NCI-H345 treated with DMSO at 0.1 percent for 48 hours (cell line): ENCODE measurements at regions not wholly inside any gene's neighbourhood (a gene's known extent, or its start where the extent isn't known, plus 50 kb on each side); places are given as distances from the start of the nearest gene placed in this dataset.
A peak's percentile ranks its signal among the peaks of the same experiment; 100 is the strongest.

Experiments
- DNase-seq: peaks from one replicate; lab custom pipeline; 2025; ENCODE audit not compliant: unreplicated experiment; lab: John Stamatoyannopoulos, UW

DNA sequence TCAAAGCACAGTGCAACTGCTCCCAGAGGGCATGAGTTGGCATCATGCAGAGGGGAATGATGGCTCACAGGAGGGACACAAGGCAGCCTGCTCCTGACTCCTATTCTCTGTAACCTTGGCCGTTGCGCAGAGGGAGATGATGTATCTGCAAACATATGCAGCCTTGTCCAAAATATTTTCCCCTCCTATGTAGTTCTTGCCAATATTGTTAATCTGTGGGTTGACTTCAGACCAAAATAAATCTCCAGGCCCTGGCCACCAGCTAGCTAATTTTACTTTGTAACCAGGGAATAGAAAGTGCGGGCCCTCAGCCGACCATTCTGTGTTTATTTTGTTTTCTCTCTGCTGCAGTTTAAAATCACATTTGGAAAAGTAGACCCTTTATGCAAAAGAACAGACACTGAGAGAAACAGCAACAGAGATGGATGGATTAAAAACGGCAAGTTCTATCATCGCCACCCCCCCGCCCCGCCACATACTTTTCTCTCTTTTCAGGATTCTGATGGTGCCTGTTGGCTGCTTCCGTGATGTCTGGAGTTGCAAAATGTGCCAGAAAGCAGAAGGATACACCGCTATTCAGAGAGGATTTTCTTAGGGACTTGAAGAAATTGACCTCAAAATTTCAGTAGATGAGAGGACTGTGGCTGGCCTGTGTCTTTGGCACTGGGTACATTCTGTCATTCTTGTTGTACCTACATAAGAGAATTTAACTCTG lies 185.3 kb upstream of the BCOR start:
- no peak for DNase-seq

DNA sequence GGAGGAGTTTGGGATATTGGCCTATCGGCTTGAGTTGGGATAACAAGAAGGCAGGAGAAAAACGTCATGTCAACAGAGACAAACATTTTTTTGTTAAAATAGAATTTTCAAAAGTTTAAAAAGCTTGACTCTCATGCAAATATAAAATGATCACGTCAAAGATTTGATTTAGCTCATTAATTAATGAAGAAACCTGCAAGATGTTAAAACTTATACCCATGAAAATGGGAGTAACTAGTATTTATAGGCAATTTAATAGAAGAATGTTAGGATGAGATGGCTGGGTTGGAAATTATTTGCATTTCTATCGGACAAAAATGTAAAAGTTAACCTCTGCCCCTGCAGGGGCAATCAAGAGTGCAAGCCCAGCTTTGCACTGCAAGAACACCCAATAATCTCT lies 184.6 kb upstream of the BCOR start:
- no peak for DNase-seq

DNA sequence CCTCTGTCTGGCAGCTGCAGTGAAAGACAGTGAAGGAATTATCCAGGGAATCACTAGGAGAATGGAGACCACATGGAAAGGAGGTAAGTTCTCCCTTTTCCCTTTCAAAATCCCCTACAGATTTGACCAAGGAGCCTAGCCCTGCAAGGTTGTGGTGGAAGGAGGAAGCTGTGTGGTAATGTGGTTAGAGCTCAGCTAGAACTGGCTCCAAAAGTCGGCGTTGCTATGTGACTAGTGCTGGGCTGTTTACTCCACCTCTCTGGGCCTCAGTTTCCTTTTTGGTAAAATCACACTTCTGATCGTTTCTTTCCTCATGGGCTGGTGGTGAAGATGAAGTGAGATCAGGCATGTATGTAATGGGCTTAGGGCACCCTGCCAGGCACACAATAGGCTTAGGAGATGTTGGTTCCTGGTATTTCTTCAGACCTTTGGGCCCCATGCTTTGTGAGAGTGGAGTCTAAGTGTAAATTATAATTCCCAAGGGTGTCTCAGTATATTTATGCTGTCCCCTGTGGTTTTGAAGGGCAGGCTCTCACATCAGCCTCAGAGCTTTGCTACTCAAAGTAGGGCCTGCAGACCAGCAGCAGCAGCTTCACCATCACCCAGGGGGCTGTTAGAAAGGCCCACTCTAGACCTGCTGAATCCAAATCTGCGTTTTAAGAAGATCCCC lies 183.7 kb upstream of the BCOR start:
- DNase-seq = no peak

DNA sequence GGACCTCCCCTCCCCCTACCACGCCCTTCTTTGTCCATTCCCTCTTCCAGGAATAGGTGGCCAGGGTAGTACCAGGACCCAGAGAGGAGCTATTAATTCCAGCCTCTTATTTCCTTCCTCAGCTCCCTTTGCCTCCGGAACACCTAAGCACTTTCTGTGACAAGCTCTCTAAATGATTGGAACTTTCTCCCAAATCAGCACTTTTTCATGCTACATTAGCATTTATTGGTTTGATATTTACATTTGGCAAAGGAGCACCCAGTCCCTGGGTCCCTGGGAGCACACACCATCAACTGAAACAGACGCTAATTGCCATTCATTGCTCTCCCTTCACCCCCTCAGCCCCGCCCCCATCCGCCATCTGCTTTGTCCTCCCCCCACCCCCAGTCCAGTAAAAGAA lies 182.0 kb upstream of the BCOR start:
- DNase-seq = no peak

DNA sequence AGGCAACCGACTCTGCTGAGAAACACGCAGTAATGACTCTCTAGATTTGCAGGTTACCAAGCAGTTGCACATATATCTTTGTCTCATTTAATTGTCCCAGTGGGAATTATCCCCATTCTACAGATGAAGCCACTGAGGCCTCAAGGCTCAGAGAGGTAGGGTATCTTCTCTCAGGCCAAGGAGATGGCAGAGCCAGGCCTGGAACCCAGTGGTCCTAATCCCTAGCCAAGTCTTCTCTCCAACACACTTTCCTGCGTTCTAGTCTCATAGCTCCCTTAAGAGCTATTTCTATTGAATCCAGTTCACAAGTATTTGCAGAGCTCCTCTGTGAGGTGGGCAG lies 181.3 kb upstream of the BCOR start:
- no peak for DNase-seq

DNA sequence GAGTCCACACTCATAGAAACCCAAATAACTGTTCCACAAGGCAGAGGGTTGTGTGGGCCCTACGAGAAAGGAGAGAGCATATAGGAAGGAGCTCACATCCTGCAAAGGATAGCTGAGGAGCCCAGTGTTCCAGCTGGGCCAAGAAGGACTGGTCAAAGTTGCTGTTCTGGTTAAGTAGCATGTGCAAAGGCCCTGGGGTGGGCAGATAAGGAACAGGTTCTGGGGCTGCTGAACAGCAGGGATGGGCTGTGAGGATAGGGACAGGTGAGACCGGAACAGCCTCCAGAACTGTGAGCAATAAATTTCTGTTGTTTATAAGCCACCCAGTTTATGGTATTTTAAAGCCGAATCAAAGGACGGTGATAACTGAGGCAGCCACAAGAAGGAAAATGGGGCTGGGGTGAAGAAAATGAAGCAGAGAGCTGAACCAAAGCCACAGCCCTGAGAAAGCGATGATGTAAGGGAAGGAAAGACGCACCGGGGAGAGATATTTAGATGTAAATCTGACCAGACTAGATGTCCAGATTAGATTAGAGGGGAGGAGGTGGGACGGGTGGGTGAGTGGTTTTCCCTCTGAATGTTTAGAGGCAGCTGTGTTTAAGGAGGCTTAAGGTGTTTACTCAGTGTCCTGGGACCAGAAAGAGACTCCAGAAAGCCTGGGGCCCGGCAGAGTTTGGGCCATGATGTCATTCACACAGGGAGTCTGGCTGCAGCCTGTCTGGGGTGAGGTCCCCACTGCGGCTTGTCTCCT lies 180.8 kb upstream of the BCOR start:
- DNase-seq = no peak

DNA sequence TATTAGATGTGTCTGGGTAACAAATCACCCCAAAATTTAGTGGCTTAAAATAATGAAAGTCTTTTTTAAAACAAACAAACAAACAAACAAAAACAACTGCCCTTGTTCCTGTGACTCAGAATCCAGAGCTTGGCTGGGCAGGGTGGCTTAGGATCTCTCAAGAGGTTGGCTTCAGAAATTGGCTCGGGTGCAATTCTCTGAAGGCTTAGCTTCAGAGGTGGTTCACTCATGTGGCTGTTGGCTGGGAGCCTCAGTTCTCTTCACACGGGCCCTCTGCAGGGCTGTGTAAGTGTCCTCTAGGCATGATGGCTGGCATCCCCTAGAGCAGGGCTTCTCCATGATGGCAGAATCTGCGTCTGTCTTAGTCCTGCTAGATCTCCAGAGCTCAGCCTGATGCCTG lies 179.9 kb upstream of the BCOR start:
- no peak for DNase-seq

DNA sequence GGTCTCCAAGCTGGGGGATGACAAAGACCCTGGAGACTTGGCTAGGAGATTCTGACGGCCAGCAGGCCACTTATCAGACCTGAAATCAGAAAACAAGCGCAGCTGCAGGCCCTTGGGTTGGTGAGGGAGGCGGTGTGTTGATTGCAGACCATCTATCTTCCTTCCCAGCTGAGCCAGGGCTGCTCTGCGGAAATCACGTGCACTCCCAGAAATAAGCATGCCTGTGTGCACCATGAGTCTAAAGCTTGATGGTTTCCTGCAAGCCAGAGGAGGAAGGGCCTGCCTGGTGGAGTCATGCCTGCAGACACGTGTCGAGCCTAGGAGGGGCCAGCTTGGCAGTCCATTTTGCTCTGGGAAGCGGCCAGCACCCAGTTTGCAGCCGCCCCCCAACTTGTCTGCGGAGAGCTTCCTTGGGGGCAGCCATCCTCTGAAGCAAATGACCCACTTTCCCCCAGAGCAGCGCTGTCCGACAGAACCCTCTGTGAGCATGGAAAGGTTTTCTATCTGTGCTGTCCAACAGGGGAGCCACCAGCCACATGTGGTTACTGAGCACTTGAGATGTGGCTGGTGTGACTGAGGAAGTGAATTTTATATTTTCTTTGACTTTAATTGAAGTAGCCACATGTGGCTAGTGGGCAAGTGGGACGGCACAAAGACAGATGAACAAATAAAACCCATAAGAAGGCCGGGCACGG lies 175.7 kb upstream of the BCOR start:
- DNase-seq = no peak

DNA sequence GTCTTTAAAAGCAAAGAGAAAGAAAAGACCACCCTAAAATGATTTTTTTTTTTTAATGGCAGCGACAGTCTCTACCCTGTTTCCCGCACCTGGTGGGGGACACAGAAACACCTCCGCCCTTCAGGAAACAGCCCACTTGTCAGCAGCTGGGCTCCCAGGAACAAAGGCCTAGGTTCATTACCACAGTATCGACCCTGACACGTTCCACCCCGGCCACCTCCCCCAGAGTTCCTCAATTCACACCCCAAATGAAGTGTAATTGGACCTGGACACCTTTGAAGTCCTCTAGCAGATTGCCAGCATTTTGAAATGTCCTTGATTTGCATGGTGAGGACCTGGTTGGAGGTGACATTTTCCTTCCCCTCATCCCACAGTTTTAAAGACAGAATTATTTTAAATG lies 175.0 kb upstream of the BCOR start:
- DNase-seq = no peak

DNA sequence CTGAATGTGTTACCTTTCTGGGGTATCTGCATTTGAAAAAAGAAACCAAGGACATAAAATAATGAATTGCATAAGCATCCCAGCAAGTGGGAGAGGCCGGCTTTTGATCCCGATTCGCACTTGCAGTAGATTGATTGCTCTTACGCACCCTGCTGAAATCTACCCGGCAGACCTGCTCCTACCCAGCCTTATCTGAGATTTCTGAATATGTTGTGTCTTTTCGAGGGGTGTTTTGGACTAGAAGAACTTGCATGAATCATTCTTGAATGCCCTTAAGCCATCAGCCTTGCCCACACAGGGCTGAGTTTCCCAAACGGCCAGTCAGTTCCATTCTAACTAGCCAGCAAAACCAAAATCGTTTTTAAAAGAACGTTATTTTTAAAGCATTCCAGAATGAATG lies 174.4 kb upstream of the BCOR start:
- DNase-seq = no peak

DNA sequence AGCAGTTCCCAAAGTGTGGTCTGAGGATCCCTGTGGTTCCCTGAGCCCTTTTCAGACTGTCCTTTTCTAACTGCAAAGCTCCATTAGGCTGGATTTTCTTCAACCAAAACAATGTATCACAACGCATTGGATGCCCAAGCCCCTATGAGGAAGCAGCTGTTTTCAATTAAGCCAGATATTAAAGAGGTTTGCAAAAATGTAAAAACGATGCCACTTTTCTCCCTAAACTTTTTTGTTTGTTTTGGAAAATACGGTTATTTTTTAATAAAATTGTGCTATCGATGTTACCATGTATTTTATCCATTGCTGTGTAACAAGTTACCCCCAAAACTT lies 170.4 kb upstream of the BCOR start:
- DNase-seq = no peak

DNA sequence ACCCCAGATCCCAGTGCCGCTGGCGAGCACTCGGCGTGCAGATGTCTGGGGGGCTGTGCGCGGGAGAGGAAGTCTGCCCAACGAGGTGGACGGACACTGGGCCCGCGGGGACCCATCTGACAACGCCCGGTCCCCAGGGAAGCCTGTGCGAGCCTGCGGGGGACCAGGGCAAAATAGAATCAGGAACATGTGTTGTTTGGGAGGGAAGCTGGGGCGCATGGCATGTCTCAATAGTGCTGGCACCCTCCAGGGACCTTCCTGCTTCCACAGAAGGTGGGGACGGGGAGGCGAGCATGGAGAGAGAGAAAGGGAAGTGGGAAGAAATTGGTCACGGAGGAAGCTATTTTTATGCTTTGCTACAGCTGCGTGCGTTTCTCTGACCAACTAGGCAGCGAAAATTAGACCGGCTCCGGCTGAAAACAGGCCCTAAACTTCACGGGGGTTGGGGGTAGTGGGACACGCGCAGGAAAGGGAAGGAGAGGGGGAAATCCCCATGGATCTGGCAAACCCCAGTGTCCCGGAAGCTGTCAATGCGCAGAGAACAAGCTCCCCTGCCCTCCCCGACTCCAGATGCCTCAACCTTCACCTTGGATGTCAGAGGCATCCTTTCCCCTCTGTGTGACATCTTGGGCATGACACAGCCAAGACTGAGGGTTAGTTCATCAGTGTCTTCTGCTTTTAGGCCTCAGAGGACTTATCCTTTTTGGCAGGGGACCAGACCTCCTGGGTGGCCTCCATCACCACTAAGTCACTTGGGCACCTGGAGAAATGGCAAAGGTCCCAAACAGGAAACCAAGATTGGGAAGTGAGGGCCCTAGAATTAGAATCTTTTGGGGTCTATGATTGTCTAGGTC lies 169.8 kb upstream of the BCOR start:
- DNase-seq = no peak

DNA sequence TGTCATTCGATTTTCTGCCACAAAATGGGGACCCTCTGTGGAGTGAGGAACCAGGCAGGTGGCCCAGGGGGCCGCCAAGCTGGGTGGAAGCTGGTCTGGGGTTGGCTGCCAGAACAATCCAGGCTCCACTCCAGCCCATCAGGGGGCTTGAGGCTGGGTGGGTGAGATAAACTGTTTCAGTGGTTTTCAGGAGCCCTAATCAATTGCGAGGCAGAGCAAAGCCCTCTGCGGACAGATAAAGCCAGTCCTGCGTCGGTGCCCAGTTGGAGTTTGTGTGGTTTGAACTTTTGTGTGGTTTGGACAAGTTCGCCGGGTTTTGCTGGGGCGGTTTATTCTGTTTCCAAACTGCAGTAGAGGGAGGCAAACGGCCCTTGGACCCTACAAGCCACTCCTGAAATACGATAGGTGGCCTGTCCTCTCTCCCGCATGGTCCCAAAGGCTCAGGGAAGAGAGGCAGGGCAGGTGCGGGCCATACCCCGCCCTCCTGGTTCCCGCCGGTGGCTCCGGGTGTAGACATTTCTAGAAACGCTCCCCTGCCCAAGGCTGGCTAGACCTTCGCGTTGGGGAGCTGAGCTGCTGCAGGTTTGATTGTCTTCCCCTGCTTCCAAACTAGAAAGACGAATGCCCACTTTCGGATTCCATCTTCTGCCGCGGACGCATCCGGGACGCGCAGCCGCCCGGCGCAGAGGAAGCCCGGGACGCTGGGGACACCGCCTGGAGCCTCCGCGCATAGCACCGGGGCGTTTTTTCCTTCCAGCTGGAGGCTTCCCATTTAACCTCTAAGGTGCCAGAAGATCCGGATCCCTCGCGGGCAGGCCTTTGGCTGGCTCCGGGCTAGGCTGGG lies 169.0 kb upstream of the BCOR start:
- DNase-seq = peak; percentile 19

DNA sequence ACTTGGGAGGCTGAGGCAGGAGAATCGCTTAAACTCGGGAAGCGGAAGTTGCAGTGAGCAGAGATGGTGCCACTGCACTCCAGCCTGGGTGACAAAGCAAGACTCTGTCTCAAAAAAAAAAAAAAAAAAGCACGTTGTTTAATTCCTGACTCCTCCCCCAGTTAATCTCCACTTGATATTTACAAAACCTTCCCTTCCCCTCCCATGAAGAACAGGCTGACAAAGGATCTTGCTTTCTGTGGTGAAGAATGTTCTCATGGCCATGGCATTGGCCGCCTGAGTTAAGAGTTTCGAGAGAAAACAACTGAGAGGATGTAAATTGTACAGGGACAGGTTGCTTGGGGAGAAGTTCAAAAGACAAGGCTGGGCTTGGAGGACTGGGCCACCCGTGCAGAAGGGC lies 168.2 kb upstream of the BCOR start:
- no peak for DNase-seq

DNA sequence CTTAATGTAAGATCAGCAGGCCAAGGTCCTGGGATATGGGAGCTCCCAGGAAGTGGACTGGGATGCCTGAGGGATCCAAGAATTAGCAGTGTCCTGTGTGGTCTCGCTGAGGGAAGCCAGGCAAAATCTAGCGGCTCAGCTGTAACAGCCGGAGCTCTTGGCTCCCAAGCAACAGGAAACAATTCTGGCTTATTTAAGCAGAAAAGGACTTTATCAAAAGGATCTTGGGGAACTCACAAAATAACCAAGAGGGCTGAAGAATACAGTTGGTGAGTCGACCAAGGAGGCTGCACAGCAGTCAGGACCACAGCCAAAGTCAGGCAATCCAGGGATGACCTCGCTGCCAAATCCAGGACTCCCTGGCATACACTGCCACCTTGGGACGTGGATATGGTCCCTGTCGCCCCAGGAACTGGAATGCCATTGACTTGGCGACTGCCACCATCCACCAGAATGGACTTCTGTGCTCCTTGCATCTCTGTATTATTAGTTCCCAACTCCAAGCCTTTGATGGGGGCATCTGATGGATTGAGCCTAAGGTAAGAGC lies 165.3 kb upstream of the BCOR start:
- no peak for DNase-seq

DNA sequence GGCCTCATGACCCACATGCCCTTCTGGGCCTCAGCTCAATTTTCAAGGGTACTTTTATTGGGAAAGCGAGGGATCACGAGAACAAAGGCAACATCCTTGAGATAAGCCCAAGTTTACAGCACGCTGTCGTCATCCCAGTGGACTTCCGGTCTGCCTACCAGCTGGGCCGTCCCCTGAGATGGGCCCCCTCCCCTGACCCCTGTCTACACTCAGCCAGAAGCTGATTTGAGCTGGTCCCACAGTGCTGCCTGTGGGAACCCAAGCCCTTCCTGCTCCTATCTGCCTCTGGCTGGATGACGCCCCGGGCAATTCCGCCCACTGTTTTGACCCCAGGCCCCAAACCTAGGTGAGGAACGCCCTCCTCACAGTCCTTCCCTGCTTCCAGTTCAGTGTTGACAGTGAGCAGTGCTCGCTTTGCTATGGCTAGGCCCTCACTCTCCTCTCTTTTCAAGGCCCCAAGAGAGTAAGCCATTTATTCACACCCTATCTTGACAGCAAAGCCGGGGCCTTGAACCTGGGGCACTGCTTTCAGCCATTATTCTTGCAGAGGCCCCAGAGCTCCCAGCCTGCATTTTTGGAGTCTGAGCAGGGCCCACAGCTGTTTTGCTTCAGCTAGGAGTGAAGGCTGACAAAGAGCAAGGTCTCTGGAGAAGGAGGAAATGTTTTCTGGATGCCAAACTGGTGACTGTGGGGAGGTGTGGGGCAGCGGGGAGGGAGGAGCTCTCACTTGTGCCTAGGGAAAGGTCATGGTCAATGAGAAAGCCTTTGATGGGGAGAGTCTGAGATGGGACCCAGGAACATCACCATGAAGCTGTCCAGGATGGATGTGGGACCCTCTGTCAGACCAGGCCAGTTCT lies 164.6 kb upstream of the BCOR start:
- no peak for DNase-seq

DNA sequence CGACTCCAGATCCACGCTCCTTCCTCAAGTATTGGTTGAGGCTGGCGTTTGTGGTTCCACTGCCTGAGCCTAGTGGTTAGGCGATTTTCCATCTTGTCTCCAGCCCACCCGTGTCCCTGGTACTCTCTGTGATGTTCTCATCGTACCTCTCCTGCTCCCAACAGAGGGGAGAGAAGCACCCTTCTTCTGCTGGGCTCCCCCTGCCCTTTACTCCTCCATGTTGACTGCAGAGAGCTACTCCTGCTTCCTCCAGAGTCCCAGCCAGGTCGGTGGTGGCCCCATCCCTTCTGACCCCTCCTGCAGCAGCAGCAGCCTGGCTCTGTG lies 164.0 kb upstream of the BCOR start:
- no peak for DNase-seq

DNA sequence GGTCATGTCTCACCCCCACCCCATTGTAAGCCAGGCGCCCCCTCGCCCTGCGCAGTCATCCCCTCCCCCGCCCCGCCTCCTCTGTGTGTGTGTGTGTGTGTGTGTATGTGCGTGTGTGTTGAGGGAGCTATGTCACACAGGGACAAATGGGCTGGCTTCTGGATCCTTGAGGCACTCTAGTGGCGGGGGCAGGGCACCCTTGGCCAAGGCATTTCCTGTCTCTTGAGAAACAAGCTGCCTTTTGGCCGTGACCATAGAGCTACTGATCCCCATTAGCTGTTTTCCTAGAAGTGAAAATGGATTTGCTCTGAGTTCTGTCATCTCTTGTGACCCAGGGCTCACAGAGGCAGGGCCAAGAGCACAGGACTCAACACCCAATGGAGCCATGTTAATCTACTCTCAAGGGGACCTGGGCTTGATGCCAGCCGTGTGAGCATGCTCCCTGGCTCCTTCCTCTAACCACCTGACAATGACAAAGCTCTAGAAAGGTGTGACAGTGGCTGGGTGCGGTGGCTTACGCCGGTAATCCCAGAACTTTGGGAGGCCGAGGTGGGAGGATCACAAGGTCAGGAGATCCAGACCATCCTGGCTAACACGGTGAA lies 162.5 kb upstream of the BCOR start:
- DNase-seq = no peak

DNA sequence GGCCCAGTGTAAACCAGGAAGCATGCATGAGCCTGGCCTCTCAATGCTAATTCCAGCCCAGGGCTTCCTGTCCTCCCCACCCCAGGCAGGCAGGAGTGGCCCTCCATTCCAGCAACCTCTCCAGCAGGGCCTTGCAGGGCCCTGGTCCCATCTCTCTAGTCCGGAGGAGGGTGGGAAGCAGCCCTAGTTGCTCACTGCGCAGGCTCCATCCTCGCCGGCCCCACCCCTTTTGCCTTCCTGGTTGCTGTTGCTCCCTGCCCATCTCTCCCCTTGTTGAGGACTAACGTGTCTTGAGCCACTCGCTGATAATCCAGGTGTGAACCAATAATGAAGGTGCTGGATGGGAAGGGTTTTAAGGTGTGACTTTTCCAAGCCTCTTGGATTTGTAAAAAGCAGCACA lies 161.2 kb upstream of the BCOR start:
- DNase-seq = no peak
